ENCODE measurements at regions not wholly inside any gene's neighbourhood (a gene's known extent, or its start where the extent isn't known, plus 50 kb on each side); places are given as distances from the start of the nearest gene placed in this dataset.

DNA sequence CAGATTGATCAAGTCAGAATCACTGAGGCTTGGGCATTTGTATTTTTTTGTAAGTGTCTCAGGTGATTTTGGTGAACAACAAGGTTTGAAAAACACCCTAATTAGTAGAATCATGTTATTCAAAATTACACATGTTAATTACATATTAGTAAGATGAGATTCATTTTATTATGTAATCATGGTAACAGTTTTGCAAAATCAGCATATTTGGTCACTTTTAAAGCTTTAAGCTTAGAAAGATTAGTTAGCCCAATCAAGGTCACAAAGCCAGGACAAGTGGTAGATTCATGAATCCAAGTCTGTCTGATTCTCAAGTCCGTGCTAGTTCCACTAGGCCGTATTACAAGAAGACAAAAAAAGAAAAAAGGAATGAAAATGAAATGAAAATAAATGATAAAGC lies 218.4 kb upstream of the FAR2 start:
- DNase-seq (ENCODE audit: extremely low read depth, low read depth): no peak

DNA sequence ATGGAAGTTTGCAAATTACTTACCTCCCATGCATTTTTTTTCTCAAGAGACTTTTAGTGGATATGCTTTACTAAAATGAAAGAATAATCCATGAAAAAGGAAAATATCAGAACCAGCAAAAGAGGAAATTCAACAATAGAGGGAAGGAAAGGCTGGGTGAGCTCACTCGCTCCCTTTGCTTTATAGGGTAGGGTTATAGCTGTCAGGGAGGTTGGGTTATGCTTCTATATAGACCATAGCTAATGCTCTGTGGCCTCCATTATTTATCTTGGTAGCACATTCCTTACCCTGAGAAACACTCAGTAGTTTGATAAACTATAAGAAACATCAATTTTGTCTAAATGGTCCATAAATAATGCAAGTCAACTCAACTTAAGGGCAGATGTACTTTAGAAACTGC lies 215.9 kb upstream of the FAR2 start:
- no peak for DNase-seq (ENCODE audit: extremely low read depth, low read depth)

GRCh38 chr12:28933864-28934527 lies 215.1 kb upstream of the FAR2 start:
- DNase-seq (ENCODE audit: extremely low read depth, low read depth): no peak

DNA sequence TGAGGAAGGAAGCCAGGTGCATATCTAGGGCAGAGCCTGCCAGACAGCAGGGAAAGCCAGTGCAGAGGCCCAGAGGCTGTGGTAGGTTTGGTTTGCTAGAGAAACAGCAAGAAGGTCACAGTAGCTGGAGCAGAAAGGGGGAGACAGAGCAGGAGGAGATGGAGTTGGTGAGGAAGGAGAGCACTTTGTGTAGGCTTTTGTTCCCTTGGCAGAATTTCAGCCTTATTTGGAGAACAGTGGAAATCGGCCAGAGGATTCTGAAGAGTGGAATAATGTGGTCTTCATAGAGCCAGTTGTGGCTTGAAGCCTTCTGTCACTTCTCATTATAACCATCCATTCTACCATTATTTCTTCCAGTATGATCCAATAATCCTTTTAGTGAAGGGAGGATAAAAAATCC lies 212.9 kb upstream of the FAR2 start:
- DNase-seq (ENCODE audit: extremely low read depth, low read depth): no peak

DNA sequence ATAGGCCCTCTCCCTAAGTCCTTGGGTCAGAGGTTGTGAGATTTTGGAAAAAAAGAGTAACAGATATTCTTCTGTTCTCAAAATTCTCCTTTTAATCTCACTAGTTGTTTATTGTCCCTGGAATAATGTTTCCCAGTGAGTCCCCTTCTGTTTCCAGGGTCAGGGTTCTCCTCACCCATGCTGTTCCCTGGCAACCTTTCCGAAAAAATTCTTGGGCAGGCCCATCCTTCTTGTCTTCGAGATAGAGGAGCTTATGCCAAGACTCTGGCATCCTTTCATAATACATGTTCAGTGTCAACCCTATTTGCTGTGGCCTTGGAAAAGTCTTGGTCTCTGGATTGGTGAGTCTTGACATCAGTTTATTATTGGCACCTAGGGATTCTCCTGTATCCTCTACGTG lies 212.4 kb upstream of the FAR2 start:
- DNase-seq (ENCODE audit: extremely low read depth, low read depth): no peak

GRCh38 chr12:28937196-28937595 lies 211.9 kb upstream of the FAR2 start:
- DNase-seq (ENCODE audit: extremely low read depth, low read depth): no peak

- no peak for DNase-seq (ENCODE audit: extremely low read depth, low read depth)
These were observed 211.0 kb upstream of the FAR2 start for GRCh38 chr12:28938056-28938455.

DNA sequence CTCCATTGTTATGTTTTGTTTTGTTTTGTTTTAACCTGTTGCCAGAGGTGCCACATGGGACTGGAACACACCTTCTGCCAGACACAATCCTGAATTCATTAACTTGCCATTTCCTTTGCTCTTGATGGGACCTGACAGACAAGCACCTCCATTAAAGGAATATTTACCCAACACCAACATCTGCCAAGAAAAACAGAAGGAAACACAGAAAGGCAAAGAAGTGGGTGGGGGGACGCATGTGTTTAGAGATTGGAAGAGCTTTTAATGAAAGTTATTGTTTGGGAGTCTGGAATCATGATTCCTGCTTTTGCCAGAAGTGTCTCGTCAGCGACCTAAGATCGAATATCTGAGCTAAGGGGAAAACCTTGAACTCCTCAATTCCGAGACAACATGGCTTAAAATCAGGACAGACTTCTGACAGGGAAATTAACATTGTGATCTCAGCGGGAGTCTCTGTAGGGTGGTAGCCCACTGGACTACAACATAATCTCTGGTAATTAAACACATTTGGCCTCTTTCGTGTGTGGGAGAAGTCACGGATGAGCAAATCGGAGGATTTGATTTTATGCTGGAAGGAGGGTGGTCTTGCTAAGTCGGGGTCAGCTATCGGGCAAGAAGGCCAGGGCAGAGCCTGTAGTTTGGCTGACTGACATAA lies 210.4 kb upstream of the FAR2 start:
- no peak for DNase-seq (ENCODE audit: extremely low read depth, low read depth)

DNA sequence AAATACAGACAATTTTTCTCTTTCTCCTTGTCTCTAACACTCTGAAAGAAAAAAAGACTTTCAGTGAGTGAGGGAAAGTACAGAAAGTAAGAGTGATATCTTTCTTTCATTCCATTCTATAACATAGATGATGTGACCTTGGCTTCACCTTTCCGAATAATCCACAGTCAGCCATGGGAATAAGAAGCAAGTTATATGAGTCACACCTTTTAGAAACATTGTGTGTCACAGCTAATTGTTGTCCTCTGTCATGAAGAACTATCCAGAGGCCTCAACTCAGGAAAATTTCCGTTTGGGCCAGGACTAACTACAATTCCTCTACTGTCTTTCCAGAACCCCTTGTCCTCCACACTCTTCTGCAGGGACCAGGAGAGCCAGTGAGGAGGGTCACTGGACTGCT lies 209.7 kb upstream of the FAR2 start:
- DNase-seq (ENCODE audit: extremely low read depth, low read depth): no peak

DNA sequence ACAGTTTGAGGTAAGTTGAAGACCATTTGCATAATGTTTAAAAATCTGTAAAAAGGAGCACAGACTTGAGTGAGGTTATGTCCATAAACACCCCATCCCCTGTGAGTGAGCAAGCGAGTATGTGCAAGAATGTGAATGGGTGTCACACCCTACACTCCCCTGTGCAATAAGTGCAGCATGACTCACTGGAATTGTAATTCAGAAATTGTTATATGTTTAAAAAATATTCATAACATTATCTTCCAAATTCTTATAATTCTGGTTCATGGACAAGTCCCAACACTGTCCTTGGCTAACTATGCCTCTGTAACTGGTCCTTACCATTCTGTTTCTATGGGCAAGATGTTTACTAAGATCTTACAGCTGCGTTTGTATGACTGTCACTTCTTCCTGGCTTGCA lies 207.8 kb upstream of the FAR2 start:
- no peak for DNase-seq (ENCODE audit: extremely low read depth, low read depth)

DNA sequence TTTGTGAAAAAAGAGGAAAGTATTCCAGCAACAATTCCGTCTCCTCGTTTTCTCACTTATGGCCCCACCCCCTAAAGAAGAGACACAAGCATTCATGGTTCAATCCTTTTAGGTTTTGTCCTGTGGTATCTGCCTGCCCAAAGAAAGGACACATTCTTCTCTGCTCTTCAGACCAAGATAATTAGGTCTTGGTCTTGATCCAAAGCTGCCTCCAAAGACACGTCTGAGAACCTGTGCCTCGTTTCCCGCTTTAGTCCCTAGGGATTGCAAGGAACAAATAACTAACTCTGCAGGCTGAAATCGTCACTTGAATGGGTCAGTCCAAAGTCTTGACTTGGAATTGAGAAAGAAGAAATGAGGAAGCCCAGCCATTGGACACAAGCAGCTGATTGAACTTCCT lies 202.7 kb upstream of the FAR2 start:
- no peak for DNase-seq (ENCODE audit: extremely low read depth, low read depth)

- no peak for DNase-seq (ENCODE audit: extremely low read depth, low read depth)
These were observed 200.4 kb upstream of the FAR2 start for GRCh38 chr12:28948685-28949084.

DNA sequence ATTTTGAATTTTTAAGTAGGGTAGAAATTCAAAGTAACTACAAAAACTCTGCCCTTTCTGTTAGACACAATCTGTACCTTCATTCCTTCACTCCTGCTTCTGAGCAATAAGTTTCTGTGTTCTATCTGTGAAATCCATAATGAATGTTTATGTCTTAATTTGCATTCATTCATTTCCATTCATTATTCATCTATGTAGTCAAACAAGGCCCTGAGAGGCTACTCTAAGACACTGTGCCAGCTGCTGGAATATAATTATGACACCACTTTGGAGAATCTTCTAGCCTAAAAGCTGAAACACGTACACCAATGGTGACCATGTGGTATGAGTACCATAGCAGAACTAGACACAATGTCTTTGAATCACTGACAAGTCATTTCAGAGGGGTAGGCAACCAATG lies 199.9 kb upstream of the FAR2 start:
- no peak for DNase-seq (ENCODE audit: extremely low read depth, low read depth)

- no peak for DNase-seq (ENCODE audit: extremely low read depth, low read depth)
These were observed 199.0 kb upstream of the FAR2 start for GRCh38 chr12:28950049-28950448.

DNA sequence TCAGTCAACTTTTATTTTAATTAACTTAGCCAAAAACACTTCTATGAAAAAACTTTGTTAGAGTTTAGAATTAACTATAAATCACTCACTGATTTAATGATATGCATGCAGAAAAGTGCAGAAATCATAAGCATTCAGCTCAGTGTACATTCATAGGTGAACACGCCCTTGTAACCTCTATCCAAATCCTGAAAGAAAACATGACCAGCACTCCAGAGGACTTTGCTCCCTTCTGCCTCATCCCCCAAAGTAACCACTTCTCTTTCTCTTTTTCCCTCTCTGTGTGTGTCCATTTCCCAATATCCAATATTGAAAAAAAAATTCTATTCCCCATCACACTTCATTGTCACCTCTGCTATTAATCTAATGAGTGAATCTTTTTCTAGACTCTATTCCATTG lies 197.1 kb upstream of the FAR2 start:
- DNase-seq (ENCODE audit: extremely low read depth, low read depth): no peak

- DNase-seq (ENCODE audit: extremely low read depth, low read depth): no peak
These were observed 194.7 kb upstream of the FAR2 start for GRCh38 chr12:28954333-28954732.

DNA sequence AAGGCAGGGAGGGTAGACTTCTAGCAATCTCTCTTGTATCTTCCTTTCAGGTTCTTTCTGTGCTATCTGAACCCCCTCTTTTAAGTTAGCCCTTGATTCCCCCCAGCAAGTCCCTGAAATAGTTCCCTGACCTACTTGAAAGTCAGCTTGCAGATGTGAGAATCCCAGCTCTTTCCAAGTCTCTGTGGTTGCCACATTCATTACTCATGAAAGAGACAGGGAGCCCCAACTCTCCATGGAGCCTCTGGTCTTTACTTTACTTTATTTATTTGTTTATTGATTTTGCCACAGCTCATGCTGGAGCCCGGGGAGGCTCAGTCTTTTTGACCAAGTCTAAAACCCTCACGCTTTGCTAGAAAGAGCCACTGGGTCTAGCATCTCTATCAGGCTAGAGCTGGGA lies 193.6 kb upstream of the FAR2 start:
- no peak for DNase-seq (ENCODE audit: extremely low read depth, low read depth)

DNA sequence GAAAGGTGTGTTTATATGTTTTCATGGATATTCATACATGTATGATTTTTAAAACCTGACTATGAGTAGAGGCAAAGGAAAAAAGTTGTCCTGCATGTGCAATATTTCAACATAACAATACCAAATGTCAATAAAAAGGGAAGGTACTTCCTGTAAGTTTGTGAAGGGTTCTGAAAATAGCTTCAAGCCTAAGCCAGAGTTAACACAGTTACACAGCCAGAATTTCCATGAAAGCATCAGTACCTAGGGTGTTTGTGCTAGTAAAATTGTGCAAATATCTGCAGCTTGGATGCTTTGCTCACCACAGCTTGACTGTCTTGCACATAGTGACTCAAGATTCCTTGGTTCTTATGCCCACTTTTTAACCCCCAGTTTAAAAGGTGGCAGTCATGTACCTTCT lies 193.1 kb upstream of the FAR2 start:
- DNase-seq (ENCODE audit: extremely low read depth, low read depth): no peak

DNA sequence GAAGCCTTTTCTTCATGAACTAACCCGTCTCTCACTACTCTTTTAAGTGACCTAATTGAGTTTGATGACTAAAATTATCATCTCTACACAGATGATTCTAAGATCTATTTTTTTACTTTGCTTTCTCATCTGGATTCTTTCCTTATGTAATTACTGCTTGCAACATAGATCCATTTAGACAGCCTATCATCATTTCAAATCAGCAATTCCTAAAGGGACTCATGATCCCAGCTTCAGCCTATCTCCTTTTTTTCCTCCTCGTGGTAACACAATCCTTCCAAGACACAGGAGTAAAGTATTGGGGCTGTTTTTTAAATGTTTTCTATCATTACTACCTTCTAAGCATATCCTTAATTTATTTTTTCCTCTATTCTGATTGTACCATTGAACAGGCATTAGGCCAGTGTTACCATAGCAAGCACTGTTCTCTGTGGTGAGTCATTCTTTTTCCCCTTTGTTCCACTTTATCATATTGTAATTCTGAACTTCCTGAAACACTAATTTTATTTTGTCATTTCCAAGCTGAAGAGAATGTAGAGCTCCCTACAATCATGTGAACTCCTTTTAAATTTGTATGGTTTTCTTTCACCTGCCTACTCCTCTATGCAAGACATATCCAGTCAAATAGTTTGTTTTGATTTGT lies 190.4 kb upstream of the FAR2 start:
- DNase-seq (ENCODE audit: extremely low read depth, low read depth): no peak

GRCh38 chr12:28961948-28962384 lies 187.1 kb upstream of the FAR2 start:
- no peak for DNase-seq (ENCODE audit: extremely low read depth, low read depth)

DNA sequence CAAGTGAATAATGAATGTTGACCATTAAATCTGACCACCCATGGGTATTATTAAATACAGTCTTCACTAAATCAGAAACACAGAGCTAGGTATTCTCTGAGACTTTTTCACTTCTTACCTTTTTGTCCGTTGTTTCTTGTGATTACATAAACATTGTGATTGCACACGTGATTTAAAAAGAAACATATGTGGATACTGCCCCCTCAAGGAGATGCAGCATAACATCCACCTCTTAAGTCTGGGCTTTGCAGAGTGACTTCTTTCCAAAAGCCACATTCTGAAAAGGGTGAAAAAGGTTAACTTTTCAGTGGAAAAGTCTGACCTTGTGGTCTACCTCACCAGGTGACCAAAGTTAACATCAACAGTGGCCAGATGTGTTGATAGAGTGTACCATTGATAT lies 185.5 kb upstream of the FAR2 start:
- peak; percentile 6 for DNase-seq (ENCODE audit: extremely low read depth, low read depth)

- no peak for DNase-seq (ENCODE audit: extremely low read depth, low read depth)
These were observed 182.9 kb upstream of the FAR2 start for GRCh38 chr12:28966046-28966780.
